ENCODE measurements at regions not wholly inside any gene's neighbourhood (a gene's known extent, or its start where the extent isn't known, plus 50 kb on each side); places are given as distances from the start of the nearest gene placed in this dataset.
"Not testable (repeated sequence)": the region's sequence is repeated elsewhere in the genome, so short reads cannot be mapped to it uniquely, and the experiment has no call there.

DNA sequence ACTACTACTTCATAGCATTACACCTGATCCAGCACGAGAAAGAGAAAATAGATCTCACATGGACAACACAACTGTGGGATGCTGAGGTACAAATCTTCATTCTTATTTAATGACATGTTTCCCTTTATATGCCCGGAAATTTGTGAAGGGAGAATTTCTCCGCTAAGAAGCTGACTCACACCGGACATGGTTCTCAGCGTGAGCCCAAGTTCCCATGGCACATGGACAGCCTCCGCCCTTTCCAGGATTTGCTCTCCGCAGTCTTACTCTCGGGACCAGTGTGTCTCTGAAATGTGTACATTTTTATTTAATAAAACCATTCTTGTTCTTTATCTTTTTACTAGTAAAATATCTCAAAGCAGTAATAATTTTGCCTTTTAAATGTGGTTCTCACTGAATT lies 1154.8 kb downstream of the TMEM121 start:
- TF ChIP-seq, protein P1, sequence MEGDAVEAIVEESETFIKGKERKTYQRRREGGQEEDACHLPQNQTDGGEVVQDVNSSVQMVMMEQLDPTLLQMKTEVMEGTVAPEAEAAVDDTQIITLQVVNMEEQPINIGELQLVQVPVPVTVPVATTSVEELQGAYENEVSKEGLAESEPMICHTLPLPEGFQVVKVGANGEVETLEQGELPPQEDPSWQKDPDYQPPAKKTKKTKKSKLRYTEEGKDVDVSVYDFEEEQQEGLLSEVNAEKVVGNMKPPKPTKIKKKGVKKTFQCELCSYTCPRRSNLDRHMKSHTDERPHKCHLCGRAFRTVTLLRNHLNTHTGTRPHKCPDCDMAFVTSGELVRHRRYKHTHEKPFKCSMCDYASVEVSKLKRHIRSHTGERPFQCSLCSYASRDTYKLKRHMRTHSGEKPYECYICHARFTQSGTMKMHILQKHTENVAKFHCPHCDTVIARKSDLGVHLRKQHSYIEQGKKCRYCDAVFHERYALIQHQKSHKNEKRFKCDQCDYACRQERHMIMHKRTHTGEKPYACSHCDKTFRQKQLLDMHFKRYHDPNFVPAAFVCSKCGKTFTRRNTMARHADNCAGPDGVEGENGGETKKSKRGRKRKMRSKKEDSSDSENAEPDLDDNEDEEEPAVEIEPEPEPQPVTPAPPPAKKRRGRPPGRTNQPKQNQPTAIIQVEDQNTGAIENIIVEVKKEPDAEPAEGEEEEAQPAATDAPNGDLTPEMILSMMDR (IDR thresholded peaks at IDR 0.05; ENCODE audit: low read depth, low read length), result no peak
- no peak overlapping the region for H3K4me3 ChIP-seq (ENCODE audit: low read depth, low read length)

DNA sequence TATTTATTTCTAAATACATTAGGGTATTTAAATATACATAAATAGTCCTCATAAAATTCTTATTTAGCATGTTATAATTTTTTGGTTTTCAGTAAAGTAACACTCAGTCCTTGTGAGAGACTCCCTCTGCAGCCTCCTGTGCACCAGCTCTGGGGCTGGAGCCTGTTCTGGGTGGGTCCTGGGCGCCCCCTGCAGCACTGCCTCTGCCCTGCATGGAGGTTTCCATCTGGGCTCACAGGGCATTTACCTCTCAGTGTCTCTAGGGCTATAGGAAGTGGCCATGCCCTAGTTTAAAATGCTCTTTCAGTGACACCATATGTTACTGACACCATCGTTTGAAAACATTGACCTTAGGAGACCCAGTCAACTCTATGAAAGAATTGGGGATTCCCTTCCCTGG lies 1155.2 kb downstream of the TMEM121 start:
- no peak overlapping the region for H3K4me3 ChIP-seq (ENCODE audit: low read depth, low read length)
- TF ChIP-seq, protein P1 (IDR thresholded peaks at IDR 0.05; ENCODE audit: low read depth, low read length), result no peak

DNA sequence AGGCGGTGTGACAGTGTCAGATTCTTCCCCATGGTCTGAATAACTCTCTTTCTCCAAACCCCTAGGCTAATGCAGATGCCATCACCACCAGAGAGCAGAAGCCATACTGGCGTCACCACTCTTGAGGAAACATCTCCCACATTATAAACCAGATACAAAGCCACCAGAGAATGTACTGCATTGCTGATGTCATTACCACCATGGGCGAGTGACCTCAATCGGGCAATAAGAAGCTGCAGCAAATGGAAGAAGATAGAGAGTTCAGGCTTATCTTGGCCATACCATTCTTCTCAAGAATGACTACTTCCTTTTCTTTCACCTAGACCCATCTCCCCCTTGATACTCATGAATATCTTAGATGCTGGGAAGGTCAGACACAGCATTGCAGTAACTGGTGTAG lies 1157.2 kb downstream of the TMEM121 start:
- TF ChIP-seq, protein P1 (IDR thresholded peaks at IDR 0.05; ENCODE audit: low read depth, low read length), result no peak
- no peak overlapping the region for H3K4me3 ChIP-seq (ENCODE audit: low read depth, low read length)

DNA sequence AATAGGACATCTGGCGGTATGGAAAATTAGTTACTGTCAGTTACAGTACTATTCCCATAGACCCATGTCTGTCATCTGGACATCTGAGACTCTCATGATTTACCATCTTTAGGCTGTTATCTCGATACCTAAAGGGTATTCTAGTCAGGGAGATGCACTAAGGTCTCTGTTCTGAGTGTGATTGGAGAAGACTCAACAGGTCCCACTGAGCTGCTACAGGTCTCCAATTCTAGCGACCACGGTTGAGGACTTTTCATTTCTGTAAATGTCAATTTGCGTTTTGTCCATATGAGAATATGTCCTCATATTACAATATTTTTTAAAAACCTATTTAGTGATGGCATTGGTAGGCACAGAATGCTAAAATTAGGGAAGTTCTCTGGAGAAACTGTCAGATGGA lies 1160.2 kb downstream of the TMEM121 start:
- H3K4me3 ChIP-seq (ENCODE audit: low read depth, low read length), result no peak overlapping the region
- TF ChIP-seq, protein P1 (IDR thresholded peaks at IDR 0.05; ENCODE audit: low read depth, low read length), result no peak

DNA sequence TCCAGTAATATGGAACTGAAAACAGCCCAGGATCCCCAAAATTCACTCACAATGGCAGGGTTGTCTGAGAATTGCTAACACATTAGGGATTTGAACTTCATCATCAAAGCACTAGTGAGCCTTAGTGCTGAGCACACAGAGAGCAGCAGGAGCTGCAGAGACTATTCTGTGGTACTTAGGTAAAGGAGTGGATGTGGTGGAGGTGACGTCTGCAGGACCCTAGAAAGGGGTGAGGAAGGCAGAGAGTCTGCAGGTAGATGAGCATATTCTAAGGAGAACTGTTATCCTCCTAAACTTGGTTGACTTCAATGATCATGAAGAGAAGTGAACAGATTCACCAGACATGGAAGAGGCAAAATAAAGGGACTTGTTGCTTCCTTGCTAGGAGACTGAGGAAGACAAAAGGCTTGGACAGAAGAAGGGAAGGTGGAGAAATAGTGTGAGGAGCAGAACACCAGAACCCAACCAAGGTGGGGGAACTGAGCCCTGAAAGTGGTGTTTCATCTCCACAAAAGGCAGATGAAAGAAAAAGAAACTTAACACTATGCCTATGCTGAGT lies 1164.0 kb downstream of the TMEM121 start:
- TF ChIP-seq, protein P1 (IDR thresholded peaks at IDR 0.05; ENCODE audit: low read depth, low read length), result no peak
- H3K4me3 ChIP-seq (ENCODE audit: low read depth, low read length), result no peak overlapping the region

DNA sequence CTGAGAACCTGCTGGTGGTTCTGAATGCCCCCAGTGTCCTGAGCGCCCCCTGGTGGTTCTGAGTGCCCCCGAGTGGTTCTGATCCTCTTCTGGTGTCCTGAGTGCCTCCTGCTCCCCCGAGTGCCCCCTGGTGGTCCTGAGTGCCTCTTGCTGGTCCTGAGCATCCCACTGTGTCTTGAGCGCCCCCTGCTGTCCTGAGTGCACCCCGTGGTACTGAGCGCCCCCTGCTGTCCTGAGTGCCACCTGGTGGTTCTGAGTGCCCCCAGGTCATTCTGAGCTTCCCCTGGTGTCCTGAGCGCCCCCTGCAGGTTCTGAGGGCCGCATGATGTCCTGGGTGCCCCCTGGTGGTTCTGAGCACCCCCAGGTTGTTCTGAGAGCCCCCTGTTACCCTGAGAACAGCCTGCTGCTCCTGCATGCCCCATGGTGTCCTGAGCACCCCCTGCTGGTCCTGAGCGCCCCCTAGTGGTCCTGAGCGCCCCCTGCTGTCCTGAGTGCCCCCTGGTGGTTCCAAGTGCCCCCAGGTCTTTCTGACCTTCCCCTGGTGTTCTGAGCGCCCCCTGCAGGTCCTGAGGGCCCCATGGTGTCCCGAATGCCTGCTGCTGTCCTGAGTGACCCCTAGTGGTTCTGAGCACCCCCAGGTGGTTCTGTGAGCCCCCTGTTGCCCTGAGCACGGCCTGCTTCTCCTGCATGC lies 1165.4 kb downstream of the TMEM121 start:
- TF ChIP-seq, protein P1 (IDR thresholded peaks at IDR 0.05; ENCODE audit: low read depth, low read length), result peak; percentile 9; the same call in 1 of the 2 replicates
- no peak overlapping the region for H3K4me3 ChIP-seq (ENCODE audit: low read depth, low read length)

DNA sequence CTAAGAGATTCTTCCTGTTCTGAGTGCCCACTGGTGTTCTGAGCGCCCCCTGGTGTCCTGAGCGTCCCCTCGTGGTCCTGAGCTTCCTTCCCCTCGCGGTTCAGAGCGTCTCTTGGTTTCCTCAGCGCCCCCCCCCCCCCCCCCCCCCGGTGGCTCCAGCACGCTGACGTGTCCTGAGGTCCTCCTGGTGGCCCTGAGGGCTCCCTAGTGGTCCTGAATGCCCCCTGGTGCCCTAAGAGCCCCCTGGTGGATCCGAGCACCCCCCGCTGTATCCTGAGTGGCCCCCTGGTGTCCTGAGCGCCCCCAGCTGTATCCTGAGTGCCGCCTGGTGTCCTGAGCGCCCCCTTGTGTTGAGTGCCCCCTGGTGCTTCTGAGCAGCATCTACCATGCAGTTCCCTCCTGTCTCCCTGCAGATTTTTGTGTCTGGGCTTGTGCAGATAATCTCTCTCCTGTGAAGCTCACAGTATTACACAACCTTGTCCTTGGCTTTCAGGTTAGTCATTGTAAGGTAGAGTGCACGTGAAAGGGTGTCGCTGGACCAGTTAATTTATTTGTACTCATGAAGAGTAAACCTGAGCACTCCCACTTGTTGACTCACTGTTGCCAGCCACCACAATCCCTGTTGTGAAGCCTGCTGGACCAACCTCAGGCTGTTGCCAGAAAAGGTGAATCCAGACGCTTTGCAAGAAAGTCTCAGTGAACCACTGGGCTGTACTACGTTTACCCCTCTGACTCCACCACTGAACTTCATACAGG lies 1168.4 kb downstream of the TMEM121 start:
- TF ChIP-seq, protein P1 (IDR thresholded peaks at IDR 0.05; ENCODE audit: low read depth, low read length), result no peak
- no peak overlapping the region for H3K4me3 ChIP-seq (ENCODE audit: low read depth, low read length)

DNA sequence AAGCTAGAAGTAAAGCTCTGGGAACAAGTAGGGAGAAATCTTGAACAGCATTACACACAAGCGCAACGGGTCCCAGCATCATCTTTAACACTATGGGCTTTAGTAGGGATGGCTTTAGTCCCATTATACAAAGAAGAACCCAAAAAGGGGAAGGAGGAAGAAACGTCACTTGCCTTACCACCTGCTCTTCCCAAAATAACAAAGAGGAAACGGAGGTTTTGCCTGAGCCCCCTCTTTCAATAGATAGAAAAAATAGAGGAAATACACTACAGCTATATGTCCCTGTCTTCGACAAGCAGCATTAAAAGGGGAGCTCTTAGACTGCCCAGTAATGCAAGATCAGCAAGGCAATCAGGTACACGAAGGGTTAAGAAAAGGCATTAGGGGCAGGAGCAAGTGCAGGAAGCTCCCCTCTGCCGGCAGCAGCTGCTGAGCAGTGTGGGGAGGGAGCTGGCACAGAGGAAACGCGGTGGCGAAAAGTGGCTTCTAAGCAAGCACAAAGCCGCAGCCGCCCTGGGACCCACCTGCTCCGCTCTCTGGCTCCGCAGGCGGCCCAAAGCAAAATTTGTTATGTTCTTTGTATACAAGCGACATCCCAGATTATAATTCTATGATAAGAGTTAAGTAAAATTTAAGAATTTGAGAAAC lies 1172.4 kb downstream of the TMEM121 start:
- not testable (repeated sequence) for H3K4me3 ChIP-seq (ENCODE audit: low read depth, low read length)

DNA sequence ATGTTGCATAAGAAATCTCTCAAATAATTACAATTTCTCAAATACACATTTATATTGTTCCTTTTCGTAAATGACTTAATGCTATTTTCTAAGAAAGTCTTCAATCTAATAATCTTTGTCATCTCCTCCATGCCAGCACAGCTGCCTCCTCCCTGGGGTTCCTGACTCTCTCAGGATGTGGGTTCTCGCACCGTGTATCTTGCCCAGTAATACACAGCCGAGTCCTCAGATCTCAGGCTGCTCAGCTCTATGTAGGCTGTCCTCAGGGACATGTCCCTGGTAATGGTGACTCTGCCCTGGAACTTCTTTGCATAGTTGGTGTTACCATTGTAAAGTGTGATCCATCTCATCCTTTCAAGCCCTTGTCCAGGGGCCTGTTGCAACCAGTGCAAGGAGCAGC lies 1177.3 kb downstream of the TMEM121 start:
- H3K4me3 ChIP-seq (ENCODE audit: low read depth, low read length), result not testable (repeated sequence)

DNA sequence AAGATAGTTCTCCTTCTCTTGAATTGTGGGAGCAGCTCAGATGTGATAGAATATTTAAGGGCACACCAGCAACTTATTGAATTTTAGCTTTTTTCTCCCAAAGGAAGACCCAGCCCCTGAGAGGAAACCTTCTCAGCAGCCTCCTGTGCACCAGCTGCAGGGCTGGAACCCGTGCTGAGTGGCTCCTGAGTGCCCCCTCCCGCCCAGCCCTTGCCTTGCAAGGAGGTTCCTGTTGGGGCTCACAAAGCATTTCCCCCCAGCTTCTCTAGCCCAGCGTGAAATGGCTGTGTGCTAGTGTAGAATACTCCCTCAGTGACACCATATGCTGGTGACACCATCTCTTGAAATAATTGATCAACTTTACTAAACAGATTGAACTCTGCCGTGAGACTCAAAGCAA lies 1180.1 kb downstream of the TMEM121 start:
- not testable (repeated sequence) for H3K4me3 ChIP-seq (ENCODE audit: low read depth, low read length)
